Keratinocyte (primary cell): ENCODE measurements at regions not wholly inside any gene's neighbourhood (a gene's known extent, or its start where the extent isn't known, plus 50 kb on each side); places are given as distances from the start of the nearest gene placed in this dataset.

Source experiments
- CTCF ChIP-seq, 3 experiments: IDR thresholded peaks in 1 of 3; conservative IDR thresholded peaks in 1 of 3; optimal IDR thresholded peaks in 1 of 3; 2 replicates in 2 of 3; 3 replicates in 1 of 3; pipeline versions ENCODE3 to v1.5.1; 2011; ENCODE audit warnings: low read length in 3 of 3, mild to moderate bottlenecking in 3 of 3, moderate library complexity in 2 of 3, control low read depth in 1 of 3, inconsistent platforms in 1 of 3; ENCODE audit not compliant: insufficient read depth in 2 of 3; ENCODE audit errors: extremely low read depth in 1 of 3
- EZH2 ChIP-seq: IDR thresholded peaks from one replicate; pipeline ENCODE4 v1.6.1; 2012; ENCODE audit warnings: inconsistent platforms, mild to moderate bottlenecking, low read length, moderate library complexity

DNA sequence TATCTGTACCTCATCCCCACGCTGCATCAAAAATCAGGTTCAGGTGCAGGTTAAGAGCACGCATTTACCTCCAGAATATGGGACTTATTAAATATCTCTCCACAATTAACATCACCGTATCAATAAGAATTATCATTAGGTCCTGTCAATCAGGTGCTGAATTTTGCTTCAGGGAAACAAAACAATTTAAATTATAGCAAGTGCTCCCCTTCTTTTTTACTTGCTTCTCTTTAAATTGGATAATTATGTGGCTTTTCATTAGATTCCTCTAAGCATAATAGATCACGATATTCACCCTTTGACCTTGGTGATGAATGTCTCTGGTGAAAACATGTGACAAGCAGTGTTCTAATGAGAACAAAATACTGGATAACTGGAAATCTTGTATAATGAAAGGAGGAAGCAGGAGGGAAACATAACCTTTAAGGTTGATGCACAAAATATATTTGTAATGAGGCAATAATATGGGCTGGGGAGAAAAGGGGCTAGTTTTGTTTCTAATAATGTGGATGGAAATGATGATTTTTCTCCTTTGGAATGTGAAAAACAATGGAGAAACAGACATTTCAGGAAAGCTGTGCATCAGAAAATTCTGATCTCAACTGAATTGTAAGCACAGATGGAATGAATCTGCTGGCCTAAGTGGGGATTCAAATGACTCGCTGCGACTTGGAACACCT, 166.9 kb downstream of the SNX10 start:
- TF ChIP-seq CTCF (optimal IDR thresholded peaks at IDR 0.05 in 1 of 3, IDR thresholded peaks at IDR 0.05 in 1 of 3, conservative IDR thresholded peaks at IDR 0.05 in 1 of 3; ENCODE audit: extremely low read depth in 1 of 3, insufficient read depth in 2 of 3, low read length in 3 of 3) (no peak), EZH2 (no peak)
